ENCODE measurements at regions not wholly inside any gene's neighbourhood (a gene's known extent, or its start where the extent isn't known, plus 50 kb on each side); places are given as distances from the start of the nearest gene placed in this dataset.

- Histone ChIP-seq H3K27ac (no peak overlapping the region), H3K4me3 (no peak overlapping the region)
- no peak for TF ChIP-seq CTCF (IDR thresholded peaks at IDR 0.05)
- DNase-seq (ENCODE audit: low spot score), result no peak
These were observed 813.4 kb downstream of the ADGRL2 start for GRCh38 chr1:82614090-82614489.

GRCh38 chr1:82612986-82613385 lies 812.3 kb downstream of the ADGRL2 start:
- Histone ChIP-seq H3K27ac (no peak overlapping the region), H3K4me3 (no peak overlapping the region)
- DNase-seq (ENCODE audit: low spot score), result no peak
- no peak for TF ChIP-seq CTCF (IDR thresholded peaks at IDR 0.05)

- H3K27ac ChIP-seq, result no peak overlapping the region
- no peak overlapping the region for H3K4me3 ChIP-seq
- TF ChIP-seq CTCF (IDR thresholded peaks at IDR 0.05), result no peak
- DNase-seq (ENCODE audit: low spot score), result no peak
These were observed 805.8 kb downstream of the ADGRL2 start for GRCh38 chr1:82606546-82606945.

- TF ChIP-seq CTCF (IDR thresholded peaks at IDR 0.05), result no peak
- no peak for DNase-seq (ENCODE audit: low spot score)
- H3K27ac ChIP-seq, result no peak overlapping the region
- H3K4me3 ChIP-seq, result no peak overlapping the region
These were observed 803.8 kb downstream of the ADGRL2 start for GRCh38 chr1:82604524-82604923.

- no peak for DNase-seq (ENCODE audit: low spot score)
- H3K27ac ChIP-seq, result no peak overlapping the region
- TF ChIP-seq CTCF (IDR thresholded peaks at IDR 0.05), result no peak
- H3K4me3 ChIP-seq, result no peak overlapping the region
These were observed 799.6 kb downstream of the ADGRL2 start for GRCh38 chr1:82600314-82600713.

GRCh38 chr1:82598812-82599211 lies 798.1 kb downstream of the ADGRL2 start:
- DNase-seq (ENCODE audit: low spot score), result no peak
- TF ChIP-seq CTCF (IDR thresholded peaks at IDR 0.05), result no peak
- Histone ChIP-seq H3K27ac (no peak overlapping the region), H3K4me3 (no peak overlapping the region)

- TF ChIP-seq CTCF (IDR thresholded peaks at IDR 0.05), result no peak
- no peak for DNase-seq (ENCODE audit: low spot score)
- Histone ChIP-seq H3K4me3 (no peak overlapping the region), H3K27ac (no peak overlapping the region)
These were observed 797.6 kb downstream of the ADGRL2 start for GRCh38 chr1:82598337-82598736.

Data from coronary artery (tissue), 2 donors.